SH-SY5Y (cell line): ENCODE measurements at regions not wholly inside any gene's neighbourhood (a gene's known extent, or its start where the extent isn't known, plus 50 kb on each side); places are given as distances from the start of the nearest gene placed in this dataset.

Experiments
- GATA2 ChIP-seq: IDR thresholded peaks from 2 replicates; pipeline ENCODE4 v1.6.1; 2011; ENCODE audit warnings: mild to moderate bottlenecking, low read depth, low read length
- GATA3 ChIP-seq: IDR thresholded peaks from 2 replicates; pipeline ENCODE4 v1.6.1; 2011; ENCODE audit warnings: low read depth, mild to moderate bottlenecking, low read length, moderate library complexity

DNA sequence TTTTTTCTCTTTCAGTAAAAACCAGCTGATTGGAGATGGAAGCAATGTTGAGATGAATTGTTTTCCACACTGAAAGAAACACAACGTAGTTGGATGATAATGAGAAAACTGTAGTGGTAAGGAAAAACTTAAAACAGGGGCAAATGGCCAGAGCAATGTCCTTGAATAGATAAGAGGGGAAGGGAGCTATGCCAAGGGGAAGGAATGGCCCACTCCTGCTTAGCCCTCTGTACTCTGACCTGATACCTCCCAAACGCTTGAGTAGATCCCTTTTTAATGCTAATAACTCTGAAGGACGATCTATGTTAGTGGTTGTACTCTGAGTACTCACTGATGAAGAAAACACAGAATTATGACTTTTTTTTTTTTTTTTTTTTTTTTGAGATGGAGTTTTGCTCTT lies 114.7 kb upstream of the DAB2 start:
- TF ChIP-seq GATA2 (no peak), GATA3 (no peak)
